ENCODE measurements at regions not wholly inside any gene's neighbourhood (a gene's known extent, or its start where the extent isn't known, plus 50 kb on each side); places are given as distances from the start of the nearest gene placed in this dataset.

DNA sequence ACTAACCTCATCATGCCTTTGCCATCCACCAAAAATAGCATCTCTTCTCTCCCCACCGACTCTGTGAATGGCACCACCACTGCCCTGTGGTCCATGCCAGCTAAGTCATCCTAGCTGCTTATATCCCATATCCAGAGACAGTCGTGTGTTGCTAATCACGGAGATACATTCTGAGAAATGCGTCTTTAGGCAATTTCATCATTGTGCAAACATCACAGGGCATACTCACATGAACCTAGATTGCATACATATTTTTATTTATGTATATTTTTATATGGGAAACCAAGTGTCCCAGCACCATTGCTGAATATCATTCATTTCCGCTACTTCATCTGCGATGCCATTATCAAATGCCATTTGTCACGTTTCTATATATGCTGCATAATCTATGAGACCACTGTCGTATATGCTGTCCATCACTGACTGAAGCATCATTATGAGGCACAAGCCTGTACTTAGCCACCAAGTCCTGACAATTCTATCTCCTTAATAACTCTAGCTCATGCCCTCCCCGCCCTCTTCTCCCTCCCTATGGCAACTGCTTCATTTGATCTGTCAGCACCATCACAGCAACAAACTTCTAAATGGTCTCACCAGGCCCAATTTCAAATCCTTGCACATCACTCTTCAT lies 104.2 kb downstream of the HSPH1 start:
- no peak overlapping the region for H3K4me3 ChIP-seq
- no peaks in the 10 kb centered on the region for H3K4me1 ChIP-seq
- no peaks in the 10 kb centered on the region for H3K36me3 ChIP-seq
- no peaks in the 10 kb centered on the region for H3K9me3 ChIP-seq
- TF ChIP-seq, protein P1, sequence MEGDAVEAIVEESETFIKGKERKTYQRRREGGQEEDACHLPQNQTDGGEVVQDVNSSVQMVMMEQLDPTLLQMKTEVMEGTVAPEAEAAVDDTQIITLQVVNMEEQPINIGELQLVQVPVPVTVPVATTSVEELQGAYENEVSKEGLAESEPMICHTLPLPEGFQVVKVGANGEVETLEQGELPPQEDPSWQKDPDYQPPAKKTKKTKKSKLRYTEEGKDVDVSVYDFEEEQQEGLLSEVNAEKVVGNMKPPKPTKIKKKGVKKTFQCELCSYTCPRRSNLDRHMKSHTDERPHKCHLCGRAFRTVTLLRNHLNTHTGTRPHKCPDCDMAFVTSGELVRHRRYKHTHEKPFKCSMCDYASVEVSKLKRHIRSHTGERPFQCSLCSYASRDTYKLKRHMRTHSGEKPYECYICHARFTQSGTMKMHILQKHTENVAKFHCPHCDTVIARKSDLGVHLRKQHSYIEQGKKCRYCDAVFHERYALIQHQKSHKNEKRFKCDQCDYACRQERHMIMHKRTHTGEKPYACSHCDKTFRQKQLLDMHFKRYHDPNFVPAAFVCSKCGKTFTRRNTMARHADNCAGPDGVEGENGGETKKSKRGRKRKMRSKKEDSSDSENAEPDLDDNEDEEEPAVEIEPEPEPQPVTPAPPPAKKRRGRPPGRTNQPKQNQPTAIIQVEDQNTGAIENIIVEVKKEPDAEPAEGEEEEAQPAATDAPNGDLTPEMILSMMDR (IDR thresholded peaks at IDR 0.05), result no peak
- H3K27me3 ChIP-seq, result no peaks in the 10 kb centered on the region
- no peak overlapping the region for H3K27ac ChIP-seq
- DNase-seq (ENCODE audit: low spot score), result no peak

GRCh38 chr13:31056644-31057271 lies 104.9 kb downstream of the HSPH1 start:
- Histone ChIP-seq H3K36me3 (no peaks in the 10 kb centered on the region), H3K27ac (no peak overlapping the region), H3K4me3 (no peak overlapping the region), H3K9me3 (no peaks in the 10 kb centered on the region), H3K4me1 (no peaks in the 10 kb centered on the region), H3K27me3 (no peaks in the 10 kb centered on the region)
- DNase-seq (ENCODE audit: low spot score), result no peak
- TF ChIP-seq, protein P1 (IDR thresholded peaks at IDR 0.05), result no peak

- no peaks in the 10 kb centered on the region for H3K27me3 ChIP-seq
- no peaks in the 10 kb centered on the region for H3K9me3 ChIP-seq
- no peaks in the 10 kb centered on the region for H3K4me1 ChIP-seq
- no peaks in the 10 kb centered on the region for H3K36me3 ChIP-seq
- H3K27ac ChIP-seq, result no peak overlapping the region
- no peak for DNase-seq (ENCODE audit: low spot score)
- TF ChIP-seq, protein P1 (IDR thresholded peaks at IDR 0.05), result no peak
- no peak overlapping the region for H3K4me3 ChIP-seq
These were observed 106.1 kb downstream of the HSPH1 start for GRCh38 chr13:31055589-31055988.

- TF ChIP-seq, protein P1 (IDR thresholded peaks at IDR 0.05), result no peak
These were observed 107.1 kb downstream of the HSPH1 start for GRCh38 chr13:31054632-31055031.

DNA sequence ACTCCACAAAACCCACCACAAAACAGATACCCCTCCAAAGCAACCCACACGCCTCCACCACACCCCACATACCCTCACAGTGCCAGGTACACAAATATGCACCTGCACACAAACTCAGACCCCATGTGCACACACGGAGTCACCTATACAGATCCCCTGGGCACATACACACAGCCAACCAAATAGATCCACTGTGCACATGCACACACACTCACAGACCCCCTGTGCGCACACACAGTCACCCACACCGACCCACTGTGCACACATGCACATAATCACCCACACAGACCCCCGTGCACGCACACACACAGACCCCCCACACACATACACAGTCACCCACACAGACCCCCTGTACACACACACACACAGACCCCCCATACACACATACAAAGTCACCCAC lies 107.8 kb downstream of the HSPH1 start:
- Histone ChIP-seq H3K4me1 (no peaks in the 10 kb centered on the region), H3K4me3 (no peak overlapping the region), H3K9me3 (no peaks in the 10 kb centered on the region), H3K27ac (no peak overlapping the region), H3K36me3 (no peaks in the 10 kb centered on the region), H3K27me3 (no peaks in the 10 kb centered on the region)
- no peak for DNase-seq (ENCODE audit: low spot score)
- TF ChIP-seq, protein P1 (IDR thresholded peaks at IDR 0.05), result no peak

More at GRCh38 chr13:31054632-31055031, 107.1 kb downstream of the HSPH1 start:
- DNase-seq (ENCODE audit: low spot score), result no peak
- Histone ChIP-seq H3K36me3 (no peaks in the 10 kb centered on the region), H3K9me3 (no peaks in the 10 kb centered on the region), H3K4me3 (no peak overlapping the region), H3K4me1 (no peaks in the 10 kb centered on the region), H3K27me3 (no peaks in the 10 kb centered on the region), H3K27ac (no peak overlapping the region)

GRCh38 chr13:31053091-31053490 lies 108.6 kb downstream of the HSPH1 start:
- TF ChIP-seq, protein P1 (IDR thresholded peaks at IDR 0.05), result no peak
- no peaks in the 10 kb centered on the region for H3K4me1 ChIP-seq
- H3K36me3 ChIP-seq, result no peaks in the 10 kb centered on the region
- no peak overlapping the region for H3K4me3 ChIP-seq
- DNase-seq (ENCODE audit: low spot score), result no peak
- no peaks in the 10 kb centered on the region for H3K9me3 ChIP-seq
- no peaks in the 10 kb centered on the region for H3K27me3 ChIP-seq
- no peak overlapping the region for H3K27ac ChIP-seq
